SK-N-SH (cell line): ENCODE measurements at regions not wholly inside any gene's neighbourhood (a gene's known extent, or its start where the extent isn't known, plus 50 kb on each side); places are given as distances from the start of the nearest gene placed in this dataset.

Experiments
- CTCF ChIA-PET: fragments of 300-600, 350-600 bp; formaldehyde crosslinking; extraction: SDS; loops from one replicate; lab custom pipeline; 2021; lab: Yijun Ruan, JAX
- POLR2A ChIA-PET: fragments of 350-600 bp; sonication (Branson Sonifier 250); formaldehyde crosslinking; extraction: SDS; loops from one replicate; lab custom pipeline; 2020; ENCODE audit warnings: antibody characterized with exemption, inconsistent platforms; lab: Yijun Ruan, JAX
- DNase-seq: peaks from one replicate; pipeline ENCODE4 v3.0.0; 2012
- H2AFZ ChIP-seq: fragments of 200-600 bp; sonication (generic); 2 replicates; pipeline ENCODE4 v1.8.1; 2016; ENCODE audit warnings: antibody characterized with exemption, mild to moderate bottlenecking, low read depth
- H3F3A ChIP-seq: fragments of 200-600 bp; sonication (generic); replicated peaks from 2 replicates; pipeline ENCODE3; 2016; ENCODE audit warnings: antibody characterized with exemption, mild to moderate bottlenecking; ENCODE audit not compliant: insufficient read depth
- H3K27ac ChIP-seq, 2 experiments: fragments of 200-500 bp in 1 of 2; fragments of 200-600 bp in 1 of 2; sonication (Bioruptor generic) in 1 of 2; sonication (generic), shearing (Covaris generic) in 1 of 2; 2 replicates each; pipeline versions ENCODE4 v1.5.1 to v1.6.1; 2014 to 2016; ENCODE audit warnings: low read depth in 2 of 2, inconsistent platforms in 1 of 2, low read length in 1 of 2, mild to moderate bottlenecking in 1 of 2, mixed read lengths in 1 of 2
- H3K27me3 ChIP-seq: fragments of 200-600 bp; sonication (generic), shearing (Covaris generic); 2 replicates; pipeline ENCODE4 v1.6.1; 2016; ENCODE audit warnings: mixed run types; ENCODE audit not compliant: insufficient read depth
- H3K36me3 ChIP-seq, 2 experiments: fragments of 200-500 bp in 1 of 2; fragments of 200-600 bp in 1 of 2; sonication (Bioruptor generic) in 1 of 2; sonication (generic) in 1 of 2; replicated peaks in 1 of 2; 2 replicates each; pipeline versions ENCODE3 to v1.5.1; 2014 to 2016; ENCODE audit warnings: low read length in 1 of 2, mild to moderate bottlenecking in 1 of 2; ENCODE audit not compliant: insufficient read depth in 2 of 2, control insufficient read depth in 1 of 2
- H3K4me1 ChIP-seq, 2 experiments: fragments of 200-500 bp in 1 of 2; fragments of 200-600 bp in 1 of 2; sonication (Bioruptor generic) in 1 of 2; sonication (generic), shearing (Covaris generic) in 1 of 2; 2 replicates each; pipeline versions ENCODE4 v1.5.1 to v1.6.1; 2014 to 2016; ENCODE audit warnings: low read depth in 1 of 2, low read length in 1 of 2, mixed run types in 1 of 2; ENCODE audit not compliant: insufficient read depth in 2 of 2, control insufficient read depth in 1 of 2
- H3K4me2 ChIP-seq: fragments of 200-600 bp; sonication (generic), shearing (Covaris generic); 2 replicates; pipeline ENCODE4 v1.6.1; 2017; ENCODE audit warnings: mixed run types
- H3K4me3 ChIP-seq, 2 experiments: fragments of 200-500 bp in 1 of 2; fragments of 200-600 bp in 1 of 2; sonication (Bioruptor generic) in 1 of 2; sonication (generic), shearing (Covaris generic) in 1 of 2; 2 replicates each; pipeline versions ENCODE4 v1.5.1 to v1.8.1; 2014 to 2016; ENCODE audit warnings: low read depth in 2 of 2, inconsistent platforms in 1 of 2, low read length in 1 of 2, mild to moderate bottlenecking in 1 of 2, mixed read lengths in 1 of 2, moderate library complexity in 1 of 2
- H3K79me2 ChIP-seq: fragments of 200-600 bp; sonication (generic); 2 replicates; pipeline ENCODE4 v1.8.1; 2017; ENCODE audit warnings: mild to moderate bottlenecking; ENCODE audit not compliant: insufficient read depth
- H3K9ac ChIP-seq: fragments of 200-600 bp; sonication (generic); 2 replicates; pipeline ENCODE4 v1.6.1; 2017; ENCODE audit warnings: mixed run types
- H3K9me2 ChIP-seq: fragments of 200-600 bp; sonication (generic); 2 replicates; pipeline ENCODE4 v1.6.1; 2017; ENCODE audit warnings: mixed run types
- H3K9me3 ChIP-seq: fragments of 200-600 bp; sonication (generic); 2 replicates; pipeline ENCODE4 v1.6.1; 2017; ENCODE audit warnings: mixed run types, mild to moderate bottlenecking, moderate library complexity
- H4K20me1 ChIP-seq: fragments of 200-600 bp; sonication (generic); 2 replicates; pipeline ENCODE4 v1.6.1; 2017; ENCODE audit warnings: mild to moderate bottlenecking, mixed run types; ENCODE audit not compliant: insufficient read depth
- CHD2 ChIP-seq: fragments of 150-350 bp; IDR thresholded peaks from 2 replicates; pipeline ENCODE4 v1.6.1; 2018; ENCODE audit warnings: low read length; ENCODE audit not compliant: partially characterized antibody
- EP300 ChIP-seq, 2 experiments: IDR thresholded peaks; 2 replicates each; pipeline versions ENCODE4 v1.4.0 to v1.6.1; 2012; ENCODE audit warnings: borderline replicate concordance in 1 of 2, low read depth in 1 of 2, low read length in 1 of 2
- EZH2phosphoT487 ChIP-seq: fragments of 200-600 bp; sonication (generic); IDR thresholded peaks from 2 replicates; pipeline ENCODE4 v1.6.1; 2017; ENCODE audit warnings: low read depth, mixed run types, mild to moderate bottlenecking, antibody characterized with exemption, moderate library complexity, borderline replicate concordance
- FOSL2 ChIP-seq: IDR thresholded peaks from 2 replicates; pipeline ENCODE4 v1.4.0; 2012; ENCODE audit warnings: low read depth, mild to moderate bottlenecking, moderate library complexity, borderline replicate concordance
- FOXJ3 ChIP-seq: sonication (generic); formaldehyde crosslinking; IDR thresholded peaks from 2 replicates; pipeline ENCODE4 v1.5.1; 2020; ENCODE audit warnings: mild to moderate bottlenecking, missing genetic modification reagents
- FOXM1 ChIP-seq: IDR thresholded peaks from 2 replicates; pipeline ENCODE4 v1.4.0; 2012; ENCODE audit warnings: low read depth, mild to moderate bottlenecking
- JUND ChIP-seq: IDR thresholded peaks from 2 replicates; pipeline ENCODE4 v1.4.0; 2012
- MEF2A ChIP-seq: IDR thresholded peaks from 2 replicates; pipeline ENCODE4 v1.4.0; 2012; ENCODE audit warnings: low read depth, borderline replicate concordance
- MXI1 ChIP-seq: IDR thresholded peaks from 2 replicates; pipeline ENCODE4 v1.6.1; 2012; ENCODE audit warnings: mild to moderate bottlenecking, low read depth, low read length, improper control_type of control experiment
- NRF1 ChIP-seq: IDR thresholded peaks from 2 replicates; pipeline ENCODE4 v1.6.1; 2012; ENCODE audit warnings: low read depth, mild to moderate bottlenecking, low read length
- RCOR1 ChIP-seq: fragments of 150-350 bp; IDR thresholded peaks from 2 replicates; pipeline ENCODE4 v1.6.1; 2017; ENCODE audit warnings: antibody characterized with exemption, low read length
- RFX5 ChIP-seq: IDR thresholded peaks from 2 replicates; pipeline ENCODE4 v1.6.1; 2012; ENCODE audit warnings: mild to moderate bottlenecking, improper control_type of control experiment, low read length
- SIN3A ChIP-seq: IDR thresholded peaks from 2 replicates; pipeline ENCODE4 v1.6.1; 2012; ENCODE audit warnings: low read depth, mild to moderate bottlenecking, low read length, moderate library complexity, borderline replicate concordance
- TAF1 ChIP-seq: IDR thresholded peaks from 2 replicates; pipeline ENCODE4 v1.6.1; 2012; ENCODE audit warnings: low read depth, mild to moderate bottlenecking, low read length, moderate library complexity, borderline replicate concordance
- TCF12 ChIP-seq: IDR thresholded peaks from 2 replicates; pipeline ENCODE4 v1.4.0; 2012
- TEAD4 ChIP-seq: IDR thresholded peaks from 2 replicates; pipeline ENCODE4 v1.4.0; 2012; ENCODE audit warnings: mild to moderate bottlenecking, borderline replicate concordance; ENCODE audit not compliant: insufficient read depth
- WGBS: methylation state at CpG from one replicate; pipeline ENCODE4 v1.1.6; 2017; ENCODE audit warnings: low lambda C conversion rate; 5-methylcytosine and 5-hydroxymethylcytosine counted together
- TF ChIP-seq, protein P1 (sequence below): IDR thresholded peaks from 2 replicates; pipeline ENCODE4 v1.4.0; 2012; ENCODE audit warnings: low read depth
- TF ChIP-seq, protein P2 (sequence below): IDR thresholded peaks from 2 replicates; pipeline ENCODE4; 2012
- TF ChIP-seq, protein P3 (sequence below): IDR thresholded peaks from 2 replicates; pipeline ENCODE4 v1.4.0; 2012; ENCODE audit warnings: low read depth, borderline replicate concordance

DNA sequence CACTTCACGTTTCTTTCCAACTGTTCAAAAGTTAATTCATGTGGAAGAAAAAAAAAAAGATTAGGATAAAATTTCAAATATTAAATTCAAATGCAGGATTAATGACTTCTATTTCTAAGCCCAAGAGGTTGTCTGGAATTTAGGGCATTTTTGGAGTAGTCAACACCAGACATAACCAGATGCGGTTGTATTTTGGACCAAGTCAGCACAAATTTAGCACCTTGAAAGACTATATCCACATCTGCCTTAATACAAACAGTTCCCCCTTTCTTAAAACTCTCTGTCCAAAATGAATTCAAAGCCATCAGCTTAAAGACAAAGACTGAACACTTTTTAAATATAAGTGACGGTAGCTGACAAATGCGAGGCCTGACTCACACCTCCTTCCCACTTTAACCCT is 282.9 kb downstream of the C16orf95 start:
- TF ChIP-seq FOXJ3 (no peak), MXI1 (no peak), TEAD4 (no peak)
- TF ChIP-seq, protein P1, sequence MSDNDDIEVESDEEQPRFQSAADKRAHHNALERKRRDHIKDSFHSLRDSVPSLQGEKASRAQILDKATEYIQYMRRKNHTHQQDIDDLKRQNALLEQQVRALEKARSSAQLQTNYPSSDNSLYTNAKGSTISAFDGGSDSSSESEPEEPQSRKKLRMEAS, result no peak
- no peak overlapping the region for H2AFZ ChIP-seq
- H3K9me2 ChIP-seq, result no peaks in the 10 kb centered on the region
- WGBS, result 7% methylated on average over 4 of the region's 4 CpGs
- H3K79me2 ChIP-seq, result no peaks in the 10 kb centered on the region
- CTCF ChIA-PET, result no interaction called here
- no peaks in the 10 kb centered on the region for H3K36me3 ChIP-seq
- no peak overlapping the region for H3K9ac ChIP-seq
- H3K4me2 ChIP-seq, result no peak overlapping the region
- POLR2A ChIA-PET, result no interaction called here
- H3K27ac ChIP-seq, result no peak overlapping the region
- no peaks in the 10 kb centered on the region for H3K9me3 ChIP-seq
- peaks cover 99% of the 10 kb centered on the region for H3K27me3 ChIP-seq
- H3K4me3 ChIP-seq, result no peak overlapping the region
- H3F3A ChIP-seq, result no peaks in the 10 kb centered on the region
- H3K4me1 ChIP-seq, result no peaks in the 10 kb centered on the region
- DNase-seq, result no peak
- H4K20me1 ChIP-seq, result no peaks in the 10 kb centered on the region

DNA sequence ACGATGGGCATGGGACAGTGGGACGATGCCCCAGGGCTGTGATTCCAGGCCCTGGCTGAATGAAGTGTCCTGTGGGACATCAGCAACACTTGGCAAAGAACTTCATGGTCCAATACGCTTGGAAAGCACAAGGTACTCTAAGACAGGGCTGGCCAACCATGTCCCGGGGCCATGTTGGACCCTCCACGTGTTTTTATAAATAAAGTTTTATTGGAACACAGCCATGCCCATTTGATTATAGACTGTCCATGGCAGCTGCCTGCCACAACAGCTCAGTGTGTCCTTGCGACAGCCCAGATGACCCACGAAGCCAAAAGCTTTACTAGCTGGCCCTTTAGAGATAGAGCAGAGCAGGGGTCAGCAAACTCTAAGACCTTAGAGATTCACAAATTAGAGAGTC is 282.1 kb downstream of the C16orf95 start:
- ChIA-PET POLR2A (no interaction called here), CTCF (no interaction called here)
- TF ChIP-seq JUND (no peak), TCF12 (no peak), MEF2A (no peak), CHD2 (no peak), SIN3A (no peak), RFX5 (no peak), EZH2phosphoT487 (no peak), FOXJ3 (no peak), TEAD4 (no peak), RCOR1 (no peak), TAF1 (no peak), FOXM1 (no peak), NRF1 (no peak), EP300 (IDR thresholded peaks at IDR 0.05; ENCODE audit: borderline replicate concordance in 1 of 2, low read depth in 1 of 2, low read length in 1 of 2) (no peak), FOSL2 (no peak), MXI1 (no peak)
- TF ChIP-seq, protein P2, sequence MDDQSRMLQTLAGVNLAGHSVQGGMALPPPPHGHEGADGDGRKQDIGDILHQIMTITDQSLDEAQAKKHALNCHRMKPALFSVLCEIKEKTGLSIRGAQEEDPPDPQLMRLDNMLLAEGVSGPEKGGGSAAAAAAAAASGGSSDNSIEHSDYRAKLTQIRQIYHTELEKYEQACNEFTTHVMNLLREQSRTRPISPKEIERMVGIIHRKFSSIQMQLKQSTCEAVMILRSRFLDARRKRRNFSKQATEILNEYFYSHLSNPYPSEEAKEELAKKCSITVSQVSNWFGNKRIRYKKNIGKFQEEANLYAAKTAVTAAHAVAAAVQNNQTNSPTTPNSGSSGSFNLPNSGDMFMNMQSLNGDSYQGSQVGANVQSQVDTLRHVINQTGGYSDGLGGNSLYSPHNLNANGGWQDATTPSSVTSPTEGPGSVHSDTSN, result no peak
- TF ChIP-seq, protein P3, sequence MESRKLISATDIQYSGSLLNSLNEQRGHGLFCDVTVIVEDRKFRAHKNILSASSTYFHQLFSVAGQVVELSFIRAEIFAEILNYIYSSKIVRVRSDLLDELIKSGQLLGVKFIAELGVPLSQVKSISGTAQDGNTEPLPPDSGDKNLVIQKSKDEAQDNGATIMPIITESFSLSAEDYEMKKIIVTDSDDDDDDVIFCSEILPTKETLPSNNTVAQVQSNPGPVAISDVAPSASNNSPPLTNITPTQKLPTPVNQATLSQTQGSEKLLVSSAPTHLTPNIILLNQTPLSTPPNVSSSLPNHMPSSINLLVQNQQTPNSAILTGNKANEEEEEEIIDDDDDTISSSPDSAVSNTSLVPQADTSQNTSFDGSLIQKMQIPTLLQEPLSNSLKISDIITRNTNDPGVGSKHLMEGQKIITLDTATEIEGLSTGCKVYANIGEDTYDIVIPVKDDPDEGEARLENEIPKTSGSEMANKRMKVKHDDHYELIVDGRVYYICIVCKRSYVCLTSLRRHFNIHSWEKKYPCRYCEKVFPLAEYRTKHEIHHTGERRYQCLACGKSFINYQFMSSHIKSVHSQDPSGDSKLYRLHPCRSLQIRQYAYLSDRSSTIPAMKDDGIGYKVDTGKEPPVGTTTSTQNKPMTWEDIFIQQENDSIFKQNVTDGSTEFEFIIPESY, result no peak
- no peak overlapping the region for H2AFZ ChIP-seq
- H3K27ac ChIP-seq, result no peak overlapping the region
- 23% methylated on average over 7 of the region's 7 CpGs for WGBS
- H3K27me3 ChIP-seq, result peaks cover 99% of the 10 kb centered on the region
- H3K36me3 ChIP-seq, result no peaks in the 10 kb centered on the region
- no peaks in the 10 kb centered on the region for H3F3A ChIP-seq
- no peak overlapping the region for H3K4me2 ChIP-seq
- no peaks in the 10 kb centered on the region for H3K9me3 ChIP-seq
- H3K79me2 ChIP-seq, result no peaks in the 10 kb centered on the region
- no peaks in the 10 kb centered on the region for H4K20me1 ChIP-seq
- H3K4me1 ChIP-seq, result no peaks in the 10 kb centered on the region
- no peak overlapping the region for H3K9ac ChIP-seq
- no peak overlapping the region for H3K4me3 ChIP-seq
- H3K9me2 ChIP-seq, result no peaks in the 10 kb centered on the region
- DNase-seq, result no peak
